ENCODE measurements at regions not wholly inside any gene's neighbourhood (a gene's known extent, or its start where the extent isn't known, plus 50 kb on each side); places are given as distances from the start of the nearest gene placed in this dataset.
A peak's percentile ranks its signal among the peaks of the same experiment; 100 is the strongest.
"Not testable (repeated sequence)": the region's sequence is repeated elsewhere in the genome, so short reads cannot be mapped to it uniquely, and the experiment has no call there.

DNA sequence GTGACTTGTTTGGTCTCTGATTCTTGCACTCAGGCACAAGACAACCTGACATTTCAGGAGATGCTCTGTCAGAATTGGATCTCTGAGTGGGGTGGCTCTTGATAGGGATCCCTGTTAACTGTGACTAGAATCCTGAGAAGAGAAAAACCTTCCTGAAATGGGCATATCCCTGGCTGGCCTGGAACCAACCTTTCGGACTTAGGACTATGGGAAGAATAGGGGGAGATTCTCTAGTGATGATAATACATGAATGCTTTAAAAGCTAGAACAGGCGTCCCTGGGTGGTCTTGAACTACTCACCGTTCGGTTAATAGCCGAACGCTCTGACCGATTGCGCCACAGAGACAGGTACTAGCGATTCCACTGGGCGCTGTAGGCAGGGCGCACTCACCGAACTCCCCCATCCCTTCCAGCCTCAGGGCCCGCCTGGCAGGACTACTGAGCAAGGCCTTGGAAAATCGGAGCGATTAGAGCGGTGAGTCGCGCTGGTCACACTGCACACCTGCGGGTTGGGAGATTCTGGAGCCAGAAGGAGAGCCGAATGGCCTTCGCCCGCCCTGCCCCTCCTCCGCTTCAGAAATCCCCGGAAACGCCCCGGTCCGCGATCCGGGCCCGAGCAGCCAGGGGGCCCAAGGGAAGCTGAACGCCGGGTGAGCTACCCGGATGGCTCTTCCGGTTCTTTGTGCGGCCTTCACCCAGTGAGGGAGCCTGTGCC lies 257.6 kb upstream of the NOTCH2NLA start:
- H3K4me3 ChIP-seq (ENCODE audit: low read depth, low read length); DNase-seq (ENCODE audit: low read depth); in situ Hi-C loops (cut with HindIII; ENCODE audit: low sequenced_read_pairs): not testable (repeated sequence)

DNA sequence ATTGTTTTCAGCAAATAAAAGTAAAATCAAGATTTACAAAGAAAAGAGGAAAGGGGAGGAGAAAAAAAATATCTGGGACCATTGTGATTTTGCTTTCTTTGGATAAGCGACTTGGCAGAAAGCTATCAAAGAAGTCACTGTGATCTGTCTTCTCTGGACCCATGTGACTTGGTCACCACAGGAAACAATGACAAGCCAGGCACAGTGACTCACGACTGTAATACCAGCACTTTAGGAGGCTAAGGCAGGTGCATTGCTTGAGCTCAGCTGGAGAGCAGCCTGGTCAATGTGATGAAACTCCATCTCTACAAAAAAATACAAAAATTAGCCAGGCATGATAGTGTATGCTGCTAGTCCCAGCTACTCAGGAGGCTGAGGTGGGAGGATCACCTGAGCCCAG lies 255.4 kb upstream of the NOTCH2NLA start:
- DNase-seq (ENCODE audit: low read depth); H3K4me3 ChIP-seq (ENCODE audit: low read depth, low read length); in situ Hi-C loops (cut with HindIII; ENCODE audit: low sequenced_read_pairs): not testable (repeated sequence)

DNA sequence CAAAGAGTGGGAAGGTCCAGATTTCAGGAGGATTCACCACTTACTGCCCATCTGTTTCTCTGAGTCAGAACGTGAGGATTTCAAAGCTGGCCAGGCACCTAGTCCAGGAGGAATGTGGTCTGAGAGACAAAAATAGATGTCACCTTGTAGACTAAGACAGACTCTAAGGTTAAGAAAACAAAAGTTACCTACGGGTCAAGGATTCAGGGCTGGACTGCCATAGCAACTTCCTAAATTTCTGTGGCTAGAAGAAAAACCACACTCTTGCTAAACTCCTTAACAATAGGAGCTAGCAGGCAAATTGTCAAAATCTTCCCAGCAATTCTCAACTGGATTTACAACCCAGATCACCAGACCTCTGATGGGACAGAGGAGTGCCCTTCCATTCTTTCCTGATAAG lies 250.4 kb upstream of the NOTCH2NLA start:
- H3K4me3 ChIP-seq (ENCODE audit: low read depth, low read length); DNase-seq (ENCODE audit: low read depth); in situ Hi-C loops (cut with HindIII; ENCODE audit: low sequenced_read_pairs): not testable (repeated sequence)

DNA sequence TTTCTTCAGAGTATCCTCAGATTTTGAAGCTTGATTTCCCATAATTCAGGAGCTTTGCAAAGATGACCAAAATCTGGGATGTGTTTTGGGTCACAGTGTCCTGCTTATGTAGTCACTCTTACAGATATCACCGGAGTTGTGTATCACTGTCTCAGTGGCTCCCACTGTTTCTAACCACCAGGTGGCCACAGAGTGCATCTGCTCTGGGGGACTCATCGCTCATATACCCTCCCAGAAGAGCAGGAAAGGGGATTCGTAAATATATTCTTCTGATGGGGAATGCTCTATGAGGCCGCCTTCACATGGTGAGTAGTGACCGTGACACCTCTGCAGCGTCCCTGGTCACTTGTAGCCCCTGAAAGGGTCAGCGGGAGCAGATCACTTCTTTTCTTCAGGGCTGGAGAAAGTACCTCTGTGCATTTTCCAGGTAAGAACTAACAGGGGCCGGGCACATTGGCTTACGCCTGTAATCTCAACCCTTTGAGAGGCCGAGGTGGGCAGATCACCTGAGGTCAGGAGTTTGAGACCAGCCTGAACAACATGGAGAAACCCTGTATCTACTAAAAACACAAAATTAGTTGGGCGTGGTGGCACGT lies 249.4 kb upstream of the NOTCH2NLA start:
- DNase-seq (ENCODE audit: low read depth); in situ Hi-C loops (cut with HindIII; ENCODE audit: low sequenced_read_pairs): not testable (repeated sequence)

DNA sequence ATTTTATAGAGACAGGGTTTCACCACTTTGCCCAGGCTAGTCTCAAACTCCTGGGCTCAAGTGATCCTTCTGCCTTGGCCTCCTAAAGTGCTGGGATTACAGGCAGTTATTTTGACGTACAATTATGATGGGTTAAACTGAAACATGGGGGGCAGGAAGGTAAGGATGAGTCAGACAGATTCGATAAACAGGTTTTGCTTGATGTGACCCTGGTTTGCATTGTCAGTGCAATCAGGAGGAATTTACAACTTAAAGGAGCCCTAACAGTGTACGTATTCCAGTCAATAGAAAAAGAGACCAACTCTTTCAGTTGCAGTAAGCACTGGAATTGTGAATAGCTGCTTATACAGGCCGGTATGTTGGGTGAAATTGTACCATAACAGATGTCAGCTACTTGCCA lies 246.3 kb upstream of the NOTCH2NLA start:
- in situ Hi-C loops (cut with HindIII; ENCODE audit: low sequenced_read_pairs); DNase-seq (ENCODE audit: low read depth); H3K4me3 ChIP-seq (ENCODE audit: low read depth, low read length): not testable (repeated sequence)

More for the DNA sequence above, 249.4 kb upstream of the NOTCH2NLA start:
- TF ChIP-seq, protein P1, sequence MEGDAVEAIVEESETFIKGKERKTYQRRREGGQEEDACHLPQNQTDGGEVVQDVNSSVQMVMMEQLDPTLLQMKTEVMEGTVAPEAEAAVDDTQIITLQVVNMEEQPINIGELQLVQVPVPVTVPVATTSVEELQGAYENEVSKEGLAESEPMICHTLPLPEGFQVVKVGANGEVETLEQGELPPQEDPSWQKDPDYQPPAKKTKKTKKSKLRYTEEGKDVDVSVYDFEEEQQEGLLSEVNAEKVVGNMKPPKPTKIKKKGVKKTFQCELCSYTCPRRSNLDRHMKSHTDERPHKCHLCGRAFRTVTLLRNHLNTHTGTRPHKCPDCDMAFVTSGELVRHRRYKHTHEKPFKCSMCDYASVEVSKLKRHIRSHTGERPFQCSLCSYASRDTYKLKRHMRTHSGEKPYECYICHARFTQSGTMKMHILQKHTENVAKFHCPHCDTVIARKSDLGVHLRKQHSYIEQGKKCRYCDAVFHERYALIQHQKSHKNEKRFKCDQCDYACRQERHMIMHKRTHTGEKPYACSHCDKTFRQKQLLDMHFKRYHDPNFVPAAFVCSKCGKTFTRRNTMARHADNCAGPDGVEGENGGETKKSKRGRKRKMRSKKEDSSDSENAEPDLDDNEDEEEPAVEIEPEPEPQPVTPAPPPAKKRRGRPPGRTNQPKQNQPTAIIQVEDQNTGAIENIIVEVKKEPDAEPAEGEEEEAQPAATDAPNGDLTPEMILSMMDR (IDR thresholded peaks at IDR 0.05; ENCODE audit: low read depth, low read length, missing control alignments) = peak; percentile 63
- not testable (repeated sequence) for H3K4me3 ChIP-seq (ENCODE audit: low read depth, low read length)

DNA sequence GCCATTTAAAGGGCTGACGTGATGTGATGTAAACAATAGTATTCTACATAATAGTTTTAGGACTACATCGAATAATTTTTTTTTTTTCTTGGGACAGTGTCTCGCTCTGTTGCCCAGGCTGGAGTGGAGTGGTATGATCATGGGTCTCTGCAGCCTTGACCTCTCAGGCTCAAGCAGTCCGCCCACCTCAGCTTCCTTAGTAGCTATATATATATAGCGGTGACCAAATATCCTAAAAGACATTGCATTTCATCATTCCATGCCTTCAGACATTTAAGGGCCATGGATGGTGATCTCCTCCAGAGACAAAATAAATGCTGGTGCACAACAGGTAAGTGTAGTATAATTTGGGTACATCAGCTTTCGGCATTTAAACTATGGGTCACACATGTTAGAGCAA lies 245.4 kb upstream of the NOTCH2NLA start:
- DNase-seq (ENCODE audit: low read depth); in situ Hi-C loops (cut with HindIII; ENCODE audit: low sequenced_read_pairs); H3K4me3 ChIP-seq (ENCODE audit: low read depth, low read length): not testable (repeated sequence)

DNA sequence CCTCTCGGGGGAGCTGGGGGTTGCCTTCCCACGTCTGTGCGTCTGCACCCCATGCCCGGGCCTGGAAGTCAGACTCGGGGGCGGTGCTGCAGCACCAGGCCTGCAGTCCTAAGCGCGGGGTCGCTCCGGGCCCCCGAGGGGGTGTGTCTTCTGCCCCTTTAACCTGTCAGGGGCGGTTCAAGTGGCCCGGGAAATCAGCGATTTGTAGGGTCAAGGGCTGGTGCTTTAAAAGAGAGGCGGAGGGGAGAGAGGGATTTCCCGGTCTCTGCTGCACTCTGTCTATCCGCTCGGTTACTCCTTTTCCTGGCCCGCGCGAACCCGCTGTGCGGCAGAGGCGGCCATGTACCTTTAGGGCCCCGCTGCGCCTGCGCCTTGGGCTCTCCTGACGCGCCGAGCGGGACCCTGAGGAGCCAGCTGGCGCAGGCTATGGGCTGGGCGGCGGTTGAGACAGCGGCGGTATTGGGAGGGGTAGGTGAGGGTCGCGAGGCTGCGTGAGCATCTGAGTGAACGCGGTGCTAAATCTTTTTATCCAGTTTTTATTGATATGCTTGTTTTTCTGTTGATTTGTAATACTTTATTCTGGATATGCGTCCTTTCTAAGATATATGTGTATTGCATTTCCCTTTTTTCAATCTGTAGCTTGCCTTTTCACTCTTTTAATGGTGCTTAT lies 243.5 kb upstream of the NOTCH2NLA start:
- in situ Hi-C loops (cut with HindIII; ENCODE audit: low sequenced_read_pairs); DNase-seq (ENCODE audit: low read depth): not testable (repeated sequence)
- H3K4me3 ChIP-seq (ENCODE audit: low read depth, low read length) = peak overlapping the region; percentile 37

DNA sequence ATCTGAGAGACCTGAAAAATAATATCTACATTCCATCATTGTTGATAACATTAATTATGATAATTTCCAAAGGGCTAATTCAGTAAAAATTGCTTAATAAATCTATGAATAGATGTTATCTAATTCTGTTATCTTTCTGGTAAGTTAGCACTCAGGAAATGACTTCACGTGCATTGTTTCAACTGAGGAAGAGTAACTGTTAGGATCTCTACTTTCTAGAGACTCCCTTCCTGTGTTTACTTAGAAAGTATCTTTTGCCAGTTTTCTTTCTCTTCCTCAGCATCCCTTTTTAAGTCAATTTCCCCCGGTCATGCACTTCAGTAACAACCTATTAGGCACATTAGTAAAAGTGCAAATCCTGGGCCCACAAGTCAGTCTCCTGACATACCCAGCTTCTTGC lies 231.1 kb upstream of the NOTCH2NLA start:
- H3K4me3 ChIP-seq (ENCODE audit: low read depth, low read length); in situ Hi-C loops (cut with HindIII; ENCODE audit: low sequenced_read_pairs); DNase-seq (ENCODE audit: low read depth): not testable (repeated sequence)

DNA sequence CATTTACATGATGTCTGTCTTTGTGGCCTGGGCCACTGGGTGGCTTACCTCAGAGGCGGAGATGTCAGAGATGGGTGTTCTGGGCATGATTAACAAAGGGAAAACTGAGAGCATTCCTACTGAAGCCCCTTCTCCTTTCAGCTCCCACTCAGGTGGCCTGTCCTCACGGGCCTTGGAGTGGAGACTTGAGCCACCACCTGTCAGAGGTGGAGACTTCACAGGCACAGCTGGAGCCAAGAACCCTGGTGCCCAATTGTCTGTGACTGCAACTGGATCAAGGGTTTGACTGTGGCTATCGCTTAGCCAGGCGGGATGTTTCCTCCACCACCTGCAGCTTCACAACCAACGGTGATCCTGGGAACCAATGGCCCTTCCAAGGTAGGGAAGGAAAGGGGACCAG lies 230.5 kb upstream of the NOTCH2NLA start:
- in situ Hi-C loops (cut with HindIII; ENCODE audit: low sequenced_read_pairs); H3K4me3 ChIP-seq (ENCODE audit: low read depth, low read length); DNase-seq (ENCODE audit: low read depth): not testable (repeated sequence)

DNA sequence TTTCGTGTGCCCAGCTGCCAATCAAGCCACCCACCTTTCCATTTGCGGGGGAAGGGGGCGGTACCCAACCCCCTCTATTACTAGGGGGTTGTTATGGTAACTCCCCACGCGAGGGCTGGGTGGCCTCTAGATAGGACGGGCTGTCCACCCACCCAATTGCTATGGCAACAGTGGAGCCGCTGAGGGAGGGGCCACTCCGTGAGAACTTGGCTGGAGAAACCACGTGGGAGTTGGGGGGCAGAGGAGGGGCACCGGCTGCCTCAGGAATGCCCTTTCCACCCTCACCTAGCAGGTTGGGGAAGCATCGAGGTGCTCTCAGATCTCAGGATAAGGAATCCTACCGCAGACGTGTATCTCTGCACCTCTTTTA lies 220.0 kb upstream of the NOTCH2NLA start:
- DNase-seq (ENCODE audit: low read depth); H3K4me3 ChIP-seq (ENCODE audit: low read depth, low read length); in situ Hi-C loops (cut with HindIII; ENCODE audit: low sequenced_read_pairs): not testable (repeated sequence)

DNA sequence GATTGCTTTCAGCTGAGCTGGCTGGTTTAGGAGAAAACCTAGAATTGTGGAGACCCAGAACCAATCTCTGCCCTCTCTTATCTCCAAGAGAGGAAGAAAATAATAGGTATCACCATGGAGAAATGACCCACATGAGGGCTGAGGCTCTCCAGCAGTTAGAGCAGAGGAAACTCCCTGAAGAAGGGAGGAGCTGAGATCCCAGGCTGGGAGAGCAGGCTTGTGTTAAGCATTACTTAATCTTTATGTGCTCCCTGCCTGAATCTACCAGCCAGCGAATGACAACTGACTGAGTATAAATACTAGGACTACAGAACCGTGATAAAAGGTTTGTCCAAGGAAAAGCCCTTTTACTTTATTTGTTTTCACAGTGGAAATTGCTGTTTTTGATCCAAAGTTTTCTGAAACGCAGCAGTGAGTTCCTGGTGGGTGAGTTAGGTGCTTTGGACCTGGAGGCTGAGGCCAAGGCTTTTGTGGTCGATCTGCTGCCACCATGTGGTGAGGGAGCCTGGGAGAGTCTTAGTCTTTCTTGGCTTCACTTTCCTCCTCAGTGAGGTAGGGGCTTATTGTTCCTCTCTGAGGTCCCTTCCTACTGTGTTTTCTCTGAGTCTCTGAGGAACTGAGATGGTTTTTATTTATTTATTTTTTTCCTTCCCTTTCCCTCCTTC lies 219.5 kb upstream of the NOTCH2NLA start:
- H3K4me3 ChIP-seq (ENCODE audit: low read depth, low read length); DNase-seq (ENCODE audit: low read depth); in situ Hi-C loops (cut with HindIII; ENCODE audit: low sequenced_read_pairs): not testable (repeated sequence)
- TF ChIP-seq, protein P1 (IDR thresholded peaks at IDR 0.05; ENCODE audit: low read depth, low read length, missing control alignments) = peak; percentile 3

DNA sequence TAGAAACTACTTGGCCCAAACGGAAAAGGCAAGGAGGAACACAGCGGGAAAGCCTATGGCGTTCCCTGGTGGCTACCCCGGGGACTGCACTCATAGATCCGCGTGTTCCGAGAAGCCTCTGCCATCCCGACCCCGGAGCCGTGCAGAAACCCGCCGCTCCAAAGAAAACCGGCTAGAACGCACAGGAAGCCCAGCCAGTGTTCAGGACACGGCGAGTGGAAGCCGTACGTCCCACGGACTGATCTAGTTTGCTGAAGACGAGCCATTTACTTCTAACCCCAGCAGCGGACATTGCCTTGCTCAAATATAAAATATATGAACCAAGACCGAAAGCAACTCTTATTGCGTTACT lies 215.0 kb upstream of the NOTCH2NLA start:
- in situ Hi-C loops (cut with HindIII; ENCODE audit: low sequenced_read_pairs); DNase-seq (ENCODE audit: low read depth): not testable (repeated sequence)
- peak overlapping the region; percentile 24 for H3K4me3 ChIP-seq (ENCODE audit: low read depth, low read length)

DNA sequence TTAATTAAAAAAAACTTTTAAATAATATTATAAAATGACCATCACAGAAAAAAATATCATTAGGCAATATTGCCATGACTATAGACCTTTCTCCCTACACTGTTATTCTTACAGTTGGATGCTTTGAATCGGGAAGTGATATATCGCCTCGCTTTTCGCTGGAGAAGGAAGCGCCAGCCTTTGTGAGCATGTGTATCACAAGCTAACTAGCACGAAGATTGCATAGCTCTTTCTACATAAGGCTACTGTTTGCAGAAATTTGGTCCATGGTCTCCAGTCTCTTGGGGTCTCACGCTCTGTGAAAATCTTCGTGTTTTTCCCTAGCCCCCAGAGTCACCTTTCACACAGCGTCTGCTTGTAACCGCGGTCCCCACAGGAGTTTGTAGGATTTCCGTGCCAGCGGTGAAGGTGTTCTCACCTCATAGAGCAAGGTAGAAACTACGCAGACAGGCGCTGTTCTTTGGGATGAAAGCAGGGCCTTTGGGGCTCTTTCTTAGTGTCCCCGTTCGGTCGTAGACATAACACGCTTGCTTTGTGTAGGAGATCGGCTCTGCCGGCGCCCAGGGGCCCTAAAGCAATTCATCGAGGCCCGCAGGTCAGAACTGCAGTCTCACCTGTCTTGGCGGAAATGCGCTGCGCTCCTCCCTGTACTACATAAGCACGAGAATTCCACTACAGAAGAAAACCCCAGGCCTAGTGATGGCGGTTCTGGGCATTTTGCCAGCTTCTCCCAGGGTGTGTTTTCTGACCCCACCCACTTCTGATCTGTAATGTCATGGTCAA lies 214.5 kb upstream of the NOTCH2NLA start:
- H3K4me3 ChIP-seq (ENCODE audit: low read depth, low read length); DNase-seq (ENCODE audit: low read depth); in situ Hi-C loops (cut with HindIII; ENCODE audit: low sequenced_read_pairs): not testable (repeated sequence)

DNA sequence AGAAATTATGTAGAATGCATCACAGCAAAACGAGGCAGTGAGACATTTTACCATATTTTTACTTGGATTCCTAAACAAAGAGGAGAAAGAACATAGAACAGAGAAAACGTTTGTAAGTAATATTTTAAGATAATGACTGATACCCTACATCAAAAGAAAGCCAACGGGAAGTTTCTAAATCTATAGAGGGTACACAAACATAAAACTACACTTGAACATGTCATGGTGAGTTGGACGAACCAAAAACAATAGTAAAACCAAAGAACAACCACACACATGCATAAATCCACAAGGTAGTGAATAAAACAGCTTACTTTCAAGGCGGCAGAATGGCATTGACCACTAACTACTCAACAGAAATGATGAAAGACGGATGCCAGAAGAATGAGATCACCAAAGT lies 209.7 kb upstream of the NOTCH2NLA start:
- H3K4me3 ChIP-seq (ENCODE audit: low read depth, low read length); in situ Hi-C loops (cut with HindIII; ENCODE audit: low sequenced_read_pairs); DNase-seq (ENCODE audit: low read depth): not testable (repeated sequence)

All from astrocyte of the cerebellum (primary cell).